ENCODE measurements at regions not wholly inside any gene's neighbourhood (a gene's known extent, or its start where the extent isn't known, plus 50 kb on each side); places are given as distances from the start of the nearest gene placed in this dataset.

DNA sequence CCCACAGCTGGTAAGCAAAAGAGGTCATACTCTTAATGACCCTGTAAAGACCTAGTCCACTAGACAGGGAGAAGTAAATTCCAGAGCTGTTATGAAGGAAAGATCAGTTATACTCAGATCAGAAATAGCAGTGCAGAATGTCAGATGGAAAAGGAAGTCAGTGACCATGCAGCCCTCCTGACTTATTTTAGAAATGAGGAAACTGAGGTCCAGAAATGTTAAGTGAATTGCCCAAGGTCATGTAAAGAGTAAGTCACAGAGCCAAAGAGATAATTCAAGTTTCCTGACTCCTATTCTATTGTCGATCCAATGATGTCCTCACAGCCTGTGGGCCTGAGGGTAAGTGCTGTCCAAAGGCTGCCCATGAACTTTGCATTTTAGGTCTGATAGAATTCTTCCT is 214.9 kb upstream of the IL12B start:
- Histone ChIP-seq H3K36me3 (ENCODE audit: low read depth) (no peaks in the 10 kb centered on the region), H3K9me3 (ENCODE audit: severe bottlenecking) (no peaks in the 10 kb centered on the region), H3K4me1 (ENCODE audit: insufficient read depth, poor library complexity, severe bottlenecking) (peaks cover 3% of the 10 kb centered on the region), H3K4me3 (ENCODE audit: severe bottlenecking) (no peak overlapping the region), H3K27me3 (ENCODE audit: insufficient read depth, poor library complexity, severe bottlenecking) (no peaks in the 10 kb centered on the region), H3K27ac (ENCODE audit: poor library complexity, severe bottlenecking) (no peak overlapping the region)
- TF ChIP-seq, protein P1, sequence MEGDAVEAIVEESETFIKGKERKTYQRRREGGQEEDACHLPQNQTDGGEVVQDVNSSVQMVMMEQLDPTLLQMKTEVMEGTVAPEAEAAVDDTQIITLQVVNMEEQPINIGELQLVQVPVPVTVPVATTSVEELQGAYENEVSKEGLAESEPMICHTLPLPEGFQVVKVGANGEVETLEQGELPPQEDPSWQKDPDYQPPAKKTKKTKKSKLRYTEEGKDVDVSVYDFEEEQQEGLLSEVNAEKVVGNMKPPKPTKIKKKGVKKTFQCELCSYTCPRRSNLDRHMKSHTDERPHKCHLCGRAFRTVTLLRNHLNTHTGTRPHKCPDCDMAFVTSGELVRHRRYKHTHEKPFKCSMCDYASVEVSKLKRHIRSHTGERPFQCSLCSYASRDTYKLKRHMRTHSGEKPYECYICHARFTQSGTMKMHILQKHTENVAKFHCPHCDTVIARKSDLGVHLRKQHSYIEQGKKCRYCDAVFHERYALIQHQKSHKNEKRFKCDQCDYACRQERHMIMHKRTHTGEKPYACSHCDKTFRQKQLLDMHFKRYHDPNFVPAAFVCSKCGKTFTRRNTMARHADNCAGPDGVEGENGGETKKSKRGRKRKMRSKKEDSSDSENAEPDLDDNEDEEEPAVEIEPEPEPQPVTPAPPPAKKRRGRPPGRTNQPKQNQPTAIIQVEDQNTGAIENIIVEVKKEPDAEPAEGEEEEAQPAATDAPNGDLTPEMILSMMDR (IDR thresholded peaks at IDR 0.05; ENCODE audit: poor library complexity, severe bottlenecking) = no peak
- ATAC-seq (ENCODE audit: low read depth) (no peak), DNase-seq (ENCODE audit: low spot score) (no peak)

DNA sequence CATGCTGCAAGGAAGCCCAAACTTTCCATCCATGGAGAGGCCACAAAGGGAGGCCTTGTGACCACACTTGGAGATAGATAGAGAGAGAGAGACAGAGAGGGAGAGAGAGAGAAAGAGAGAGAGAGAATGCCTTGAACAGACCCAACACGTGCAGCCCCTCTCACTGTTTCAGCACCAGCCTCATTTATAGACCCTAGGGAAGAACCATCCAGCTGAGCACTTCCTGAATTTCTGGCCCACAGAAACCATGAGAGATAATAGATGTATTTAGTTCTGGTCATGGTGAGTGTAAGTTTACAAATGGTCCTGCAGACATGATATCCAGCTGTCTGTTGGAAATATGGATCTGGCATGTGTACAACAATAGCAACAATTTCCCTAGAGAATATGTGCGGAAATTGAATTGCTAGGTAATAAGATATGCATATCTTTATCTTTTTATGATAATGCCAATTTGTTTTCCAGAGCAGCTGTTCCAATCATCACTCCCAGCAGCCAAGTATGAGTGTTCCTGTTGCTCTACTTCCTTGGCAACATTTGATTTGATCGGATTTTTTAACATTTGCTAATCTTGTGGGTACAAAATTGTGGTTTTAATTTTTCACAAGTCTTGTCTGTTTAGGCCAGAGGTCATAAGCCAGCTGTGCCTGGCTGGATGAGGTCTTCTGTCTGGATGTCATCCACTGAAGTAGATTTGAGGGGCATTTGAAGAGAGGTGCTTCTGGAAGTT is 217.3 kb upstream of the IL12B start:
- no peaks in the 10 kb centered on the region for H3K36me3 ChIP-seq (ENCODE audit: low read depth)
- TF ChIP-seq, protein P1 (IDR thresholded peaks at IDR 0.05; ENCODE audit: poor library complexity, severe bottlenecking) = no peak
- no peaks in the 10 kb centered on the region for H3K9me3 ChIP-seq (ENCODE audit: severe bottlenecking)
- H3K27ac ChIP-seq (ENCODE audit: poor library complexity, severe bottlenecking) = no peak overlapping the region
- ATAC-seq (ENCODE audit: low read depth) (no peak), DNase-seq (ENCODE audit: low spot score) (no peak)
- H3K4me1 ChIP-seq (ENCODE audit: insufficient read depth, poor library complexity, severe bottlenecking) = peaks cover 3% of the 10 kb centered on the region
- no peak overlapping the region for H3K4me3 ChIP-seq (ENCODE audit: severe bottlenecking)
- no peaks in the 10 kb centered on the region for H3K27me3 ChIP-seq (ENCODE audit: insufficient read depth, poor library complexity, severe bottlenecking)

DNA sequence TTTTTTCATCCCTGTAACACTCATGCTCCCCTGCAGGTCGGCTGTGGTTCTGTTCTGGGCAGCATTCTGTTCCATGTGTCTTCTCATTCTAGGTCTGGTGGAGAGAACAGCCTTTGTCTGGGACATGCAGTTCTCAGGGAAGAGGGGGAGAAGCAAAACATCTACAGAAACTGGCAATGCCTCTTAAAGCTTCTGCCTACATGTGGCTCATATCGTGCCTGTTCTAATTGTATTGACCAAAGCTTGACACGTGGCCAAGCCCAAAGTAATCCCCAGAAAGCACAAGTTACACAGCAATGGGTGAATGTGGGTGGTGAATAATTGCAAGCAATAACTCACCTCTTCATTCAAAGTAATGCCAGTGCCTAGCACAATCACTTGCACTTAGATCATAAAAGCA is 218.2 kb upstream of the IL12B start:
- TF ChIP-seq, protein P1 (IDR thresholded peaks at IDR 0.05; ENCODE audit: poor library complexity, severe bottlenecking) = no peak
- DNase-seq (ENCODE audit: low spot score) (no peak), ATAC-seq (ENCODE audit: low read depth) (no peak)
- no peaks in the 10 kb centered on the region for H3K9me3 ChIP-seq (ENCODE audit: severe bottlenecking)
- no peaks in the 10 kb centered on the region for H3K27me3 ChIP-seq (ENCODE audit: insufficient read depth, poor library complexity, severe bottlenecking)
- peaks cover 3% of the 10 kb centered on the region for H3K4me1 ChIP-seq (ENCODE audit: insufficient read depth, poor library complexity, severe bottlenecking)
- no peaks in the 10 kb centered on the region for H3K36me3 ChIP-seq (ENCODE audit: low read depth)
- H3K27ac ChIP-seq (ENCODE audit: poor library complexity, severe bottlenecking) = no peak overlapping the region
- H3K4me3 ChIP-seq (ENCODE audit: severe bottlenecking) = no peak overlapping the region

GRCh38 chr5:159549046-159549445 is 218.8 kb upstream of the IL12B start:
- ATAC-seq (ENCODE audit: low read depth) = no peak
- Histone ChIP-seq H3K36me3 (ENCODE audit: low read depth) (no peaks in the 10 kb centered on the region), H3K27ac (ENCODE audit: poor library complexity, severe bottlenecking) (no peak overlapping the region), H3K9me3 (ENCODE audit: severe bottlenecking) (no peaks in the 10 kb centered on the region), H3K4me1 (ENCODE audit: insufficient read depth, poor library complexity, severe bottlenecking) (peaks cover 3% of the 10 kb centered on the region), H3K4me3 (ENCODE audit: severe bottlenecking) (no peak overlapping the region), H3K27me3 (ENCODE audit: insufficient read depth, poor library complexity, severe bottlenecking) (no peaks in the 10 kb centered on the region)
- no peak for DNase-seq (ENCODE audit: low spot score)
- TF ChIP-seq, protein P1 (IDR thresholded peaks at IDR 0.05; ENCODE audit: poor library complexity, severe bottlenecking) = no peak

DNA sequence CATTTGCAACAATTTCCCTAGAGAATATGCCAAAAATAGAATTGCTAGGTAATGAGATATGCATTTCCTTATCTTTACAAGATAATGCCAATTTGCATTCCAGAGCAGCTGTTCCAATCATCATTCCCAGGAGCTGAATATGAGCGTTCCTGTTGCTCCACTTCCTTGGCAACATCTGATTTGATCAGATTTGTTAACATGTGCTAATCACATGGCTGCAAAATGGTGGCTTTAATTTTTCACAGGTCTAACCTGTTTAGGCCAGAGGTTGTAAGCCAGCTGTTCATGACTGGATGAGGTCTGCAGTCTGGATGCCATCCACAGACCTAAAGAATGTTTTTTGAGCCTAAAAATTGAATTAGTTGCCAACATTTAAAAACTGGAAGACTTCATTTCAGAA is 220.7 kb upstream of the IL12B start:
- Histone ChIP-seq H3K27ac (ENCODE audit: poor library complexity, severe bottlenecking) (no peak overlapping the region), H3K9me3 (ENCODE audit: severe bottlenecking) (no peaks in the 10 kb centered on the region), H3K4me1 (ENCODE audit: insufficient read depth, poor library complexity, severe bottlenecking) (no peaks in the 10 kb centered on the region), H3K4me3 (ENCODE audit: severe bottlenecking) (no peak overlapping the region), H3K27me3 (ENCODE audit: insufficient read depth, poor library complexity, severe bottlenecking) (no peaks in the 10 kb centered on the region), H3K36me3 (ENCODE audit: low read depth) (no peaks in the 10 kb centered on the region)
- no peak for DNase-seq (ENCODE audit: low spot score)
- ATAC-seq (ENCODE audit: low read depth) = no peak
- TF ChIP-seq, protein P1 (IDR thresholded peaks at IDR 0.05; ENCODE audit: poor library complexity, severe bottlenecking) = no peak
